Natural killer cell (primary cell): ENCODE measurements at regions not wholly inside any gene's neighbourhood (a gene's known extent, or its start where the extent isn't known, plus 50 kb on each side); places are given as distances from the start of the nearest gene placed in this dataset.

ENCODE experiments used
- ATAC-seq, 3 donors: fragments of 150-1000 bp in 2 of 3; fragments of 200-7000 bp in 1 of 3; cut with Tn5 transposase; 1 replicate in 1 of 3; 2 replicates in 2 of 3; pipeline ENCODE4 v1.10.0; 2021; ENCODE audit warnings: mild to moderate bottlenecking in 2 of 3, moderate library complexity in 2 of 3
- DNase-seq, 2 donors: peaks; one replicate each; pipeline versions ENCODE4 v3.0.0 to v3.0.0-alpha.2; 2013 to 2021; ENCODE audit warnings: mixed read lengths in 1 of 2
- H3K27ac ChIP-seq: one replicate; pipeline ENCODE4 v1.5.1; 2013; ENCODE audit warnings: mild to moderate bottlenecking, low read length
- H3K27me3 ChIP-seq: one replicate; pipeline ENCODE4 v1.6.1; 2013; ENCODE audit warnings: low read length; ENCODE audit not compliant: control insufficient read depth, insufficient read depth
- H3K36me3 ChIP-seq: one replicate; pipeline ENCODE4 v1.6.1; 2013; ENCODE audit warnings: low read length; ENCODE audit not compliant: control insufficient read depth, insufficient read depth
- H3K4me1 ChIP-seq: one replicate; pipeline ENCODE4 v1.6.1; 2013; ENCODE audit warnings: low read length; ENCODE audit not compliant: control insufficient read depth, insufficient read depth
- H3K4me3 ChIP-seq: one replicate; pipeline ENCODE4 v1.5.1; 2013; ENCODE audit warnings: low read length
- H3K9me3 ChIP-seq: one replicate; pipeline ENCODE4 v1.6.1; 2013; ENCODE audit warnings: low read length; ENCODE audit not compliant: control insufficient read depth, insufficient read depth
- H3K27ac Mint-ChIP-seq, 2 donors: one replicate each; pipeline ENCODE4 v1.8.0; 2022; ENCODE audit warnings: mild to moderate bottlenecking in 2 of 2, mixed read lengths in 2 of 2, moderate library complexity in 1 of 2
- H3K27me3 Mint-ChIP-seq, 2 donors: one replicate each; pipeline ENCODE4 v1.8.0; 2022; ENCODE audit warnings: low read depth in 2 of 2, mixed read lengths in 2 of 2
- H3K36me3 Mint-ChIP-seq: one replicate; pipeline ENCODE4 v1.8.0; 2022; ENCODE audit warnings: mixed read lengths
- H3K4me1 Mint-ChIP-seq, 2 donors: one replicate each; pipeline ENCODE4 v1.8.0; 2022; ENCODE audit warnings: mixed read lengths in 2 of 2
- H3K4me3 Mint-ChIP-seq: one replicate; pipeline ENCODE4 v1.8.0; 2022; ENCODE audit warnings: mild to moderate bottlenecking, moderate library complexity, mixed read lengths
- H3K9me3 Mint-ChIP-seq, 2 donors: one replicate each; pipeline ENCODE4 v1.8.0; 2022; ENCODE audit warnings: mixed read lengths in 2 of 2
- WGBS: methylation state at CpG from one replicate; pipeline ENCODE4 v1.1.7; 2013; ENCODE audit warnings: missing lambda C conversion rate; ENCODE audit not compliant: insufficient coverage; 5-methylcytosine and 5-hydroxymethylcytosine counted together
- intact Hi-C: fragments of 100-400 bp; cut with micrococcal nuclease; formaldehyde crosslinking; loops from one replicate; pipeline ENCODE4 v1.14.2; 2022
- TF ChIP-seq, protein P1 (sequence below): fragments of 200-600 bp; IDR thresholded peaks from one replicate; pipeline ENCODE4 v1.8.0; 2022; ENCODE audit warnings: antibody characterized with exemption

DNA sequence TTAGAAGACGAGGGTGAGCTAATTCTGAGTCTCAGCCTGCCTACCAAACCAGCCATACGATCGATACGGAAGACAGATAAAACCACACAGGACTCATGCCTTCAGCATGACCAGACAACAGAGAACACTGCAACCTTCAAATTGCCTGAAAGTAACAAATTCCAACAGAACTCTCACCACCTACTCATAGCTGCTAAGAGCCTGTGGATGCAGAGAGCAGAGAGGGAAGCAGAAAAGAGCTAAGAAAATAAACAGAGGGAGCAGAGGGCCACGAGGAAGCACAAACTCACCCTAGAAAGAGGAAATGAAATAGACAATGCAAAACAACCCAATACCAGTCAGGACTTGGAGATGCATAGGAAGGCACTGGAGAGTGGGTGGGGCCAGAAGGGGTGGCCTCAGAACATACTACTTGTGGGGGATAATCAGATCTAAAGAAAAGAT is 86.7 kb upstream of the TAS2R1 start:
- TF ChIP-seq, protein P1, sequence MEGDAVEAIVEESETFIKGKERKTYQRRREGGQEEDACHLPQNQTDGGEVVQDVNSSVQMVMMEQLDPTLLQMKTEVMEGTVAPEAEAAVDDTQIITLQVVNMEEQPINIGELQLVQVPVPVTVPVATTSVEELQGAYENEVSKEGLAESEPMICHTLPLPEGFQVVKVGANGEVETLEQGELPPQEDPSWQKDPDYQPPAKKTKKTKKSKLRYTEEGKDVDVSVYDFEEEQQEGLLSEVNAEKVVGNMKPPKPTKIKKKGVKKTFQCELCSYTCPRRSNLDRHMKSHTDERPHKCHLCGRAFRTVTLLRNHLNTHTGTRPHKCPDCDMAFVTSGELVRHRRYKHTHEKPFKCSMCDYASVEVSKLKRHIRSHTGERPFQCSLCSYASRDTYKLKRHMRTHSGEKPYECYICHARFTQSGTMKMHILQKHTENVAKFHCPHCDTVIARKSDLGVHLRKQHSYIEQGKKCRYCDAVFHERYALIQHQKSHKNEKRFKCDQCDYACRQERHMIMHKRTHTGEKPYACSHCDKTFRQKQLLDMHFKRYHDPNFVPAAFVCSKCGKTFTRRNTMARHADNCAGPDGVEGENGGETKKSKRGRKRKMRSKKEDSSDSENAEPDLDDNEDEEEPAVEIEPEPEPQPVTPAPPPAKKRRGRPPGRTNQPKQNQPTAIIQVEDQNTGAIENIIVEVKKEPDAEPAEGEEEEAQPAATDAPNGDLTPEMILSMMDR = no peak
- WGBS = 77% methylated on average over 4 of the region's 5 CpGs
- H3K9me3 Mint-ChIP-seq = peaks cover 15 to 18% of the 10 kb centered on the region in 2 donors
- Histone ChIP-seq H3K27ac (no peak overlapping the region), H3K4me1 (no peaks in the 10 kb centered on the region), H3K9me3 (peaks cover 4% of the 10 kb centered on the region), H3K36me3 (no peaks in the 10 kb centered on the region), H3K27me3 (no peaks in the 10 kb centered on the region), H3K4me3 (no peak overlapping the region)
- ATAC-seq = no peak
- no peaks in the 10 kb centered on the region for H3K27me3 Mint-ChIP-seq
- no peak for DNase-seq
- no peak overlapping the region for H3K27ac Mint-ChIP-seq
- no peaks in the 10 kb centered on the region for H3K36me3 Mint-ChIP-seq
- intact Hi-C loops = no loop called here
- no peaks in the 10 kb centered on the region for H3K4me1 Mint-ChIP-seq
- no peak overlapping the region for H3K4me3 Mint-ChIP-seq

GRCh38 chr5:9715891-9716335 is 85.8 kb upstream of the TAS2R1 start:
- no peak overlapping the region for H3K27ac ChIP-seq
- H3K4me3 ChIP-seq = no peak overlapping the region
- Mint-ChIP-seq H3K27ac (no peak overlapping the region), H3K27me3 (no peaks in the 10 kb centered on the region), H3K4me3 (no peak overlapping the region), H3K4me1 (no peaks in the 10 kb centered on the region), H3K9me3 (peaks cover 15 to 18% of the 10 kb centered on the region in 2 donors), H3K36me3 (no peaks in the 10 kb centered on the region)
- H3K36me3 ChIP-seq = no peaks in the 10 kb centered on the region
- TF ChIP-seq, protein P1 = no peak
- DNase-seq = no peak
- H3K9me3 ChIP-seq = peaks cover 4% of the 10 kb centered on the region
- intact Hi-C loops = no loop called here
- WGBS = 77% methylated on average over 5 of the region's 5 CpGs
- no peak for ATAC-seq
- no peaks in the 10 kb centered on the region for H3K4me1 ChIP-seq
- no peaks in the 10 kb centered on the region for H3K27me3 ChIP-seq

DNA sequence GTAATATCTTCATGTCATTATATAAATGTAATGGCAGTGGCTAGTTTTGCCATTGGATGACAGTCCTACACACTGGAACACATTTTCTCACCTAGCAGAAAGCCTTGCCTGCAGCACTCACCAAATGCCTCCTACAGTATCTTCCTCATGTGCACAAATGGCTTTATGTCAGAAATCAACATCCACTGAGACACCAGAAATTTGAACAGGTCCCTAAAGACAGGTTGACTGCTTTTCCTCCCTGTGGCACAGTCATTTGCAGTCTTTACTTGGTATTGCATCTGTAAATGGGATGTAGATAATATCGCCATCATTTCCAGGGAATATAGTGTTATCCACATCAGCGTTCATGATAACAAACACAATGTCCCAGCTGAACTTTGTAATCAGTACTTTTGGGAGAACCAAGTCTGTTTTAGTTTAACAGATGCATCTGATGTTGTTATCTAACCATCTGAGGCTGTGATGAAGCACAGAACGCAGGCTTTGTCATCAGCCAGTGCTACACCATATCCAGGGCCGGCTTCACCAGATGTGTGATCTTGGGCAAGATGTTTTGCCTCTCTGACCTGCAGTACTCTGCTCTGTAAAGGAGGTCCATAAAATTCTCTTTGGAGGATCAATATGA is 83.9 kb upstream of the TAS2R1 start:
- Histone ChIP-seq H3K4me3 (no peak overlapping the region), H3K36me3 (no peaks in the 10 kb centered on the region), H3K27me3 (no peaks in the 10 kb centered on the region), H3K4me1 (no peaks in the 10 kb centered on the region), H3K9me3 (peaks cover 4% of the 10 kb centered on the region), H3K27ac (no peak overlapping the region)
- TF ChIP-seq, protein P1 = no peak
- intact Hi-C loops = no loop called here
- Mint-ChIP-seq H3K27me3 (no peaks in the 10 kb centered on the region), H3K9me3 (peaks cover 13 to 15% of the 10 kb centered on the region in 2 donors), H3K4me1 (no peaks in the 10 kb centered on the region), H3K36me3 (no peaks in the 10 kb centered on the region), H3K4me3 (no peak overlapping the region), H3K27ac (no peak overlapping the region)
- no peak for DNase-seq
- 89% methylated on average over 4 of the region's 4 CpGs for WGBS
- no peak for ATAC-seq

GRCh38 chr5:9713356-9713755 is 83.2 kb upstream of the TAS2R1 start:
- no peak for DNase-seq
- H3K4me3 ChIP-seq = no peak overlapping the region
- H3K4me1 ChIP-seq = no peaks in the 10 kb centered on the region
- 80% methylated on average over 4 of the region's 4 CpGs for WGBS
- ATAC-seq = no peak
- Mint-ChIP-seq H3K4me1 (no peaks in the 10 kb centered on the region), H3K9me3 (peaks cover 15 to 16% of the 10 kb centered on the region in 2 donors), H3K4me3 (no peak overlapping the region), H3K27me3 (no peaks in the 10 kb centered on the region), H3K27ac (no peak overlapping the region), H3K36me3 (no peaks in the 10 kb centered on the region)
- H3K27ac ChIP-seq = no peak overlapping the region
- intact Hi-C loops = no loop called here
- H3K9me3 ChIP-seq = peaks cover 4% of the 10 kb centered on the region
- H3K36me3 ChIP-seq = no peaks in the 10 kb centered on the region
- H3K27me3 ChIP-seq = no peaks in the 10 kb centered on the region
- TF ChIP-seq, protein P1 = no peak
